ENCODE measurements at regions not wholly inside any gene's neighbourhood (a gene's known extent, or its start where the extent isn't known, plus 50 kb on each side); places are given as distances from the start of the nearest gene placed in this dataset.

DNA sequence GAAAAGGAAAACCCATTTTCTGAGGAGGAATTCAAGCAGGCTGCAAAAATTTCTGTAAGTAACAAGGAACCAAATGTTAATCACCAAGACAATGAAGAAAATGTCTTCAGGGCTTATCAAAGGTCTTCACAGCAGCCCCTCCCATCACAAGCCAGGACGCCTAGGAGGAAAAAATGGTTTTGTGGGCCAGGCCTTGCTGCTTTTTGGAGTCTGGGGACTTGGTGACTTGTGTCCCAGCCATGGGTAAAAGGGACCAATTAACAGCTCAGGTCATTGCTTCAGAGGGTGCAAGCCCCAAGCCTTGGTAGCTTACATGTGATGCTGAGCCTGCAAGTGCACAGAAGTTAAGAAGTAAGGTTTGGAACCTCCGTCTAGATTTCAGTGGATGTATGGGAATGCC is 55.7 kb upstream of the FOXP2 start:
- H4K5ac ChIP-seq (ENCODE audit: insufficient read length, low read depth, low read length), result no peak overlapping the region
- no peak overlapping the region for H4K91ac ChIP-seq (ENCODE audit: insufficient read length, low read depth, low read length)
- H2BK15ac ChIP-seq (ENCODE audit: low read depth, low read length), result no peak overlapping the region
- H2AK5ac ChIP-seq (ENCODE audit: insufficient read length, low read length), result no peak overlapping the region
- Mint-ChIP-seq H3K9me3 (peaks cover 5 to 16% of the 10 kb centered on the region in 2 experiments), H3K4me3 (no peak overlapping the region), H3K27me3 (ENCODE audit: low read depth) (no peaks in the 10 kb centered on the region), H3K4me1 (peaks cover 14 to 22% of the 10 kb centered on the region in 2 experiments), H3K27ac (no peak overlapping the region), H3K36me3 (ENCODE audit: insufficient read depth in 1 of 3, low read depth in 3 of 3) (peaks cover 2 to 21% (median 4%) of the 10 kb centered on the region in 3 experiments; a peak in 4 of 7 replicates)
- H3K79me2 ChIP-seq (ENCODE audit: insufficient read depth, low read length), result no peaks in the 10 kb centered on the region
- no peak overlapping the region for H3K4ac ChIP-seq (ENCODE audit: low read depth, low read length)
- H3K14ac ChIP-seq (ENCODE audit: insufficient read depth, low read length), result no peak overlapping the region
- H3K4me1 ChIP-seq (ENCODE audit: insufficient read depth, low read length), result no peaks in the 10 kb centered on the region
- H3K23ac ChIP-seq (ENCODE audit: insufficient read length, low read depth, low read length), result no peak overlapping the region
- H3K79me1 ChIP-seq (ENCODE audit: insufficient read depth, low read depth, low read length, poor library complexity, severe bottlenecking), result no peaks in the 10 kb centered on the region
- H3K9ac ChIP-seq (ENCODE audit: extremely low read depth, insufficient read length, low read length), result no peak overlapping the region
- no peak overlapping the region for H3K18ac ChIP-seq (ENCODE audit: insufficient read length, low read depth, low read length)
- H3K27me3 ChIP-seq (ENCODE audit: insufficient read depth, low read length), result no peaks in the 10 kb centered on the region
- no peak overlapping the region for H2BK12ac ChIP-seq (ENCODE audit: insufficient read length, low read depth, low read length)
- H3K27ac ChIP-seq (ENCODE audit: insufficient read length, low read depth, low read length), result no peak overlapping the region
- no peak overlapping the region for H3T11ph ChIP-seq (ENCODE audit: low read length)
- TF ChIP-seq, protein P1, sequence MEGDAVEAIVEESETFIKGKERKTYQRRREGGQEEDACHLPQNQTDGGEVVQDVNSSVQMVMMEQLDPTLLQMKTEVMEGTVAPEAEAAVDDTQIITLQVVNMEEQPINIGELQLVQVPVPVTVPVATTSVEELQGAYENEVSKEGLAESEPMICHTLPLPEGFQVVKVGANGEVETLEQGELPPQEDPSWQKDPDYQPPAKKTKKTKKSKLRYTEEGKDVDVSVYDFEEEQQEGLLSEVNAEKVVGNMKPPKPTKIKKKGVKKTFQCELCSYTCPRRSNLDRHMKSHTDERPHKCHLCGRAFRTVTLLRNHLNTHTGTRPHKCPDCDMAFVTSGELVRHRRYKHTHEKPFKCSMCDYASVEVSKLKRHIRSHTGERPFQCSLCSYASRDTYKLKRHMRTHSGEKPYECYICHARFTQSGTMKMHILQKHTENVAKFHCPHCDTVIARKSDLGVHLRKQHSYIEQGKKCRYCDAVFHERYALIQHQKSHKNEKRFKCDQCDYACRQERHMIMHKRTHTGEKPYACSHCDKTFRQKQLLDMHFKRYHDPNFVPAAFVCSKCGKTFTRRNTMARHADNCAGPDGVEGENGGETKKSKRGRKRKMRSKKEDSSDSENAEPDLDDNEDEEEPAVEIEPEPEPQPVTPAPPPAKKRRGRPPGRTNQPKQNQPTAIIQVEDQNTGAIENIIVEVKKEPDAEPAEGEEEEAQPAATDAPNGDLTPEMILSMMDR (conservative IDR thresholded peaks at IDR 0.05), result no peak
- DNase-seq, result no peak
- no peak overlapping the region for H3K4me2 ChIP-seq (ENCODE audit: insufficient read depth, insufficient read length, low read length)
- H2BK120ac ChIP-seq (ENCODE audit: low read depth, low read length, poor library complexity, severe bottlenecking), result no peak overlapping the region
- H3K9me3 ChIP-seq (ENCODE audit: control insufficient read depth, low read depth, low read length), result no peaks in the 10 kb centered on the region
- H2BK5ac ChIP-seq (ENCODE audit: insufficient read length, low read length), result no peak overlapping the region
- no peak overlapping the region for H2AFZ ChIP-seq (ENCODE audit: low read length)
- no CpG with 5 or more reads among the region's 2 CpGs for WGBS (ENCODE audit: extremely low coverage, insufficient read length, low lambda C conversion rate)
- no peak overlapping the region for H2BK20ac ChIP-seq (ENCODE audit: low read depth, low read length, poor library complexity, severe bottlenecking)
- H3K23me2 ChIP-seq (ENCODE audit: insufficient read length, low read depth, low read length, poor library complexity, severe bottlenecking), result no peaks in the 10 kb centered on the region
- no peak overlapping the region for H4K8ac ChIP-seq (replicated peaks; ENCODE audit: insufficient read length, low read depth, low read length)
- no peaks in the 10 kb centered on the region for H4K20me1 ChIP-seq (ENCODE audit: control insufficient read depth, insufficient read depth, insufficient read length)
- no peak overlapping the region for H3K56ac ChIP-seq (ENCODE audit: insufficient read length, low read depth, low read length)
